NB4 (cell line): ENCODE measurements at regions not wholly inside any gene's neighbourhood (a gene's known extent, or its start where the extent isn't known, plus 50 kb on each side); places are given as distances from the start of the nearest gene placed in this dataset.

Experiments
- MYC ChIP-seq: IDR thresholded peaks from 2 replicates; pipeline ENCODE4 v1.6.1; 2011; ENCODE audit warnings: low read depth, low read length
- POLR2A ChIP-seq: IDR thresholded peaks from 2 replicates; pipeline ENCODE4 v1.6.1; 2011; ENCODE audit warnings: mild to moderate bottlenecking; ENCODE audit not compliant: insufficient read length; ENCODE audit errors: extremely low read depth
- TF ChIP-seq, protein P1 (sequence below): IDR thresholded peaks from one replicate; pipeline ENCODE4 v1.5.1; 2012; ENCODE audit warnings: low read depth, low read length
- TF ChIP-seq, protein P2 (sequence below): IDR thresholded peaks from 2 replicates; pipeline ENCODE4 v1.6.1; 2011; ENCODE audit warnings: low read depth, low read length

GRCh38 chr14:30138567-30138966 is 210.9 kb upstream of the PRKD1 start:
- TF ChIP-seq, protein P1, sequence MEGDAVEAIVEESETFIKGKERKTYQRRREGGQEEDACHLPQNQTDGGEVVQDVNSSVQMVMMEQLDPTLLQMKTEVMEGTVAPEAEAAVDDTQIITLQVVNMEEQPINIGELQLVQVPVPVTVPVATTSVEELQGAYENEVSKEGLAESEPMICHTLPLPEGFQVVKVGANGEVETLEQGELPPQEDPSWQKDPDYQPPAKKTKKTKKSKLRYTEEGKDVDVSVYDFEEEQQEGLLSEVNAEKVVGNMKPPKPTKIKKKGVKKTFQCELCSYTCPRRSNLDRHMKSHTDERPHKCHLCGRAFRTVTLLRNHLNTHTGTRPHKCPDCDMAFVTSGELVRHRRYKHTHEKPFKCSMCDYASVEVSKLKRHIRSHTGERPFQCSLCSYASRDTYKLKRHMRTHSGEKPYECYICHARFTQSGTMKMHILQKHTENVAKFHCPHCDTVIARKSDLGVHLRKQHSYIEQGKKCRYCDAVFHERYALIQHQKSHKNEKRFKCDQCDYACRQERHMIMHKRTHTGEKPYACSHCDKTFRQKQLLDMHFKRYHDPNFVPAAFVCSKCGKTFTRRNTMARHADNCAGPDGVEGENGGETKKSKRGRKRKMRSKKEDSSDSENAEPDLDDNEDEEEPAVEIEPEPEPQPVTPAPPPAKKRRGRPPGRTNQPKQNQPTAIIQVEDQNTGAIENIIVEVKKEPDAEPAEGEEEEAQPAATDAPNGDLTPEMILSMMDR = no peak
- TF ChIP-seq MYC (no peak), POLR2A (no peak)
- TF ChIP-seq, protein P2, sequence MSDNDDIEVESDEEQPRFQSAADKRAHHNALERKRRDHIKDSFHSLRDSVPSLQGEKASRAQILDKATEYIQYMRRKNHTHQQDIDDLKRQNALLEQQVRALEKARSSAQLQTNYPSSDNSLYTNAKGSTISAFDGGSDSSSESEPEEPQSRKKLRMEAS = no peak
